ENCODE measurements at regions not wholly inside any gene's neighbourhood (a gene's known extent, or its start where the extent isn't known, plus 50 kb on each side); places are given as distances from the start of the nearest gene placed in this dataset.

- TF ChIP-seq, protein P1, sequence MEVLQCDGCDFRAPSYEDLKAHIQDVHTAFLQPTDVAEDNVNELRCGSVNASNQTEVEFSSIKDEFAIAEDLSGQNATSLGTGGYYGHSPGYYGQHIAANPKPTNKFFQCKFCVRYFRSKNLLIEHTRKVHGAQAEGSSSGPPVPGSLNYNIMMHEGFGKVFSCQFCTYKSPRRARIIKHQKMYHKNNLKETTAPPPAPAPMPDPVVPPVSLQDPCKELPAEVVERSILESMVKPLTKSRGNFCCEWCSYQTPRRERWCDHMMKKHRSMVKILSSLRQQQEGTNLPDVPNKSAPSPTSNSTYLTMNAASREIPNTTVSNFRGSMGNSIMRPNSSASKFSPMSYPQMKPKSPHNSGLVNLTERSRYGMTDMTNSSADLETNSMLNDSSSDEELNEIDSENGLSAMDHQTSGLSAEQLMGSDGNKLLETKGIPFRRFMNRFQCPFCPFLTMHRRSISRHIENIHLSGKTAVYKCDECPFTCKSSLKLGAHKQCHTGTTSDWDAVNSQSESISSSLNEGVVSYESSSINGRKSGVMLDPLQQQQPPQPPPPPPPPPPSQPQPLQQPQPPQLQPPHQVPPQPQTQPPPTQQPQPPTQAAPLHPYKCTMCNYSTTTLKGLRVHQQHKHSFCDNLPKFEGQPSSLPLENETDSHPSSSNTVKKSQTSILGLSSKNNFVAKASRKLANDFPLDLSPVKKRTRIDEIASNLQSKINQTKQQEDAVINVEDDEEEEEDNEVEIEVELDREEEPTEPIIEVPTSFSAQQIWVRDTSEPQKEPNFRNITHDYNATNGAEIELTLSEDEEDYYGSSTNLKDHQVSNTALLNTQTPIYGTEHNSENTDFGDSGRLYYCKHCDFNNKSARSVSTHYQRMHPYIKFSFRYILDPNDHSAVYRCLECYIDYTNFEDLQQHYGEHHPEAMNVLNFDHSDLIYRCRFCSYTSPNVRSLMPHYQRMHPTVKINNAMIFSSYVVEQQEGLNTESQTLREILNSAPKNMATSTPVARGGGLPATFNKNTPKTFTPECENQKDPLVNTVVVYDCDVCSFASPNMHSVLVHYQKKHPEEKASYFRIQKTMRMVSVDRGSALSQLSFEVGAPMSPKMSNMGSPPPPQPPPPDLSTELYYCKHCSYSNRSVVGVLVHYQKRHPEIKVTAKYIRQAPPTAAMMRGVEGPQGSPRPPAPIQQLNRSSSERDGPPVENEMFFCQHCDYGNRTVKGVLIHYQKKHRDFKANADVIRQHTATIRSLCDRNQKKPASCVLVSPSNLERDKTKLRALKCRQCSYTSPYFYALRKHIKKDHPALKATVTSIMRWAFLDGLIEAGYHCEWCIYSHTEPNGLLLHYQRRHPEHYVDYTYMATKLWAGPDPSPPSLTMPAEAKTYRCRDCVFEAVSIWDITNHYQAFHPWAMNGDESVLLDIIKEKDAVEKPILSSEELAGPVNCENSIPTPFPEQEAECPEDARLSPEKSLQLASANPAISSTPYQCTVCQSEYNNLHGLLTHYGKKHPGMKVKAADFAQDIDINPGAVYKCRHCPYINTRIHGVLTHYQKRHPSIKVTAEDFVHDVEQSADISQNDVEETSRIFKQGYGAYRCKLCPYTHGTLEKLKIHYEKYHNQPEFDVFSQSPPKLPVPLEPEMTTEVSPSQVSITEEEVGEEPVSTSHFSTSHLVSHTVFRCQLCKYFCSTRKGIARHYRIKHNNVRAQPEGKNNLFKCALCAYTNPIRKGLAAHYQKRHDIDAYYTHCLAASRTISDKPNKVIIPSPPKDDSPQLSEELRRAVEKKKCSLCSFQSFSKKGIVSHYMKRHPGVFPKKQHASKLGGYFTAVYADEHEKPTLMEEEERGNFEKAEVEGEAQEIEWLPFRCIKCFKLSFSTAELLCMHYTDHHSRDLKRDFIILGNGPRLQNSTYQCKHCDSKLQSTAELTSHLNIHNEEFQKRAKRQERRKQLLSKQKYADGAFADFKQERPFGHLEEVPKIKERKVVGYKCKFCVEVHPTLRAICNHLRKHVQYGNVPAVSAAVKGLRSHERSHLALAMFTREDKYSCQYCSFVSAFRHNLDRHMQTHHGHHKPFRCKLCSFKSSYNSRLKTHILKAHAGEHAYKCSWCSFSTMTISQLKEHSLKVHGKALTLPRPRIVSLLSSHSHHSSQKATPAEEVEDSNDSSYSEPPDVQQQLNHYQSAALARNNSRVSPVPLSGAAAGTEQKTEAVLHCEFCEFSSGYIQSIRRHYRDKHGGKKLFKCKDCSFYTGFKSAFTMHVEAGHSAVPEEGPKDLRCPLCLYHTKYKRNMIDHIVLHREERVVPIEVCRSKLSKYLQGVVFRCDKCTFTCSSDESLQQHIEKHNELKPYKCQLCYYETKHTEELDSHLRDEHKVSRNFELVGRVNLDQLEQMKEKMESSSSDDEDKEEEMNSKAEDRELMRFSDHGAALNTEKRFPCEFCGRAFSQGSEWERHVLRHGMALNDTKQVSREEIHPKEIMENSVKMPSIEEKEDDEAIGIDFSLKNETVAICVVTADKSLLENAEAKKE (CRISPR knock-in tag; IDR thresholded peaks at IDR 0.05), result no peak
- TF ChIP-seq ZNF331 (CRISPR knock-in tag; IDR thresholded peaks at IDR 0.05; ENCODE audit: low read depth), result no peak
- no peak for TF ChIP-seq REST (IDR thresholded peaks at IDR 0.05; ENCODE audit: unreplicated experiment)
- no peak for TF ChIP-seq NANOG (IDR thresholded peaks at IDR 0.05; ENCODE audit: borderline replicate concordance)
- no peak for TF ChIP-seq CREB1 (CRISPR knock-in tag; IDR thresholded peaks at IDR 0.05; ENCODE audit: low read depth)
- TF ChIP-seq, protein P2, sequence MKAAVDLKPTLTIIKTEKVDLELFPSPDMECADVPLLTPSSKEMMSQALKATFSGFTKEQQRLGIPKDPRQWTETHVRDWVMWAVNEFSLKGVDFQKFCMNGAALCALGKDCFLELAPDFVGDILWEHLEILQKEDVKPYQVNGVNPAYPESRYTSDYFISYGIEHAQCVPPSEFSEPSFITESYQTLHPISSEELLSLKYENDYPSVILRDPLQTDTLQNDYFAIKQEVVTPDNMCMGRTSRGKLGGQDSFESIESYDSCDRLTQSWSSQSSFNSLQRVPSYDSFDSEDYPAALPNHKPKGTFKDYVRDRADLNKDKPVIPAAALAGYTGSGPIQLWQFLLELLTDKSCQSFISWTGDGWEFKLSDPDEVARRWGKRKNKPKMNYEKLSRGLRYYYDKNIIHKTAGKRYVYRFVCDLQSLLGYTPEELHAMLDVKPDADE (IDR thresholded peaks at IDR 0.05), result no peak
- no peak for TF ChIP-seq POLR2AphosphoS5 (IDR thresholded peaks at IDR 0.05; ENCODE audit: low read depth)
- no peak for TF ChIP-seq EZH2 (IDR thresholded peaks at IDR 0.05; ENCODE audit: low read depth, unreplicated experiment)
Observed at GRCh38 chr2:234269769-234270204, 219.3 kb downstream of the SPP2 start (continued).
